Neural progenitor cell (in vitro differentiated cells): ENCODE measurements at regions not wholly inside any gene's neighbourhood (a gene's known extent, or its start where the extent isn't known, plus 50 kb on each side); places are given as distances from the start of the nearest gene placed in this dataset.

Experiments
- EZH2 ChIP-seq: fragments of 200-600 bp; sonication (generic); IDR thresholded peaks from 2 replicates; pipeline ENCODE4 v1.6.1; 2017; ENCODE audit warnings: antibody characterized with exemption, mild to moderate bottlenecking, moderate library complexity
- TF ChIP-seq, protein P1 (sequence below): fragments of 200-600 bp; sonication (generic); IDR thresholded peaks from 2 replicates; pipeline ENCODE4 v1.5.1; 2017; ENCODE audit warnings: antibody characterized with exemption, mild to moderate bottlenecking

DNA sequence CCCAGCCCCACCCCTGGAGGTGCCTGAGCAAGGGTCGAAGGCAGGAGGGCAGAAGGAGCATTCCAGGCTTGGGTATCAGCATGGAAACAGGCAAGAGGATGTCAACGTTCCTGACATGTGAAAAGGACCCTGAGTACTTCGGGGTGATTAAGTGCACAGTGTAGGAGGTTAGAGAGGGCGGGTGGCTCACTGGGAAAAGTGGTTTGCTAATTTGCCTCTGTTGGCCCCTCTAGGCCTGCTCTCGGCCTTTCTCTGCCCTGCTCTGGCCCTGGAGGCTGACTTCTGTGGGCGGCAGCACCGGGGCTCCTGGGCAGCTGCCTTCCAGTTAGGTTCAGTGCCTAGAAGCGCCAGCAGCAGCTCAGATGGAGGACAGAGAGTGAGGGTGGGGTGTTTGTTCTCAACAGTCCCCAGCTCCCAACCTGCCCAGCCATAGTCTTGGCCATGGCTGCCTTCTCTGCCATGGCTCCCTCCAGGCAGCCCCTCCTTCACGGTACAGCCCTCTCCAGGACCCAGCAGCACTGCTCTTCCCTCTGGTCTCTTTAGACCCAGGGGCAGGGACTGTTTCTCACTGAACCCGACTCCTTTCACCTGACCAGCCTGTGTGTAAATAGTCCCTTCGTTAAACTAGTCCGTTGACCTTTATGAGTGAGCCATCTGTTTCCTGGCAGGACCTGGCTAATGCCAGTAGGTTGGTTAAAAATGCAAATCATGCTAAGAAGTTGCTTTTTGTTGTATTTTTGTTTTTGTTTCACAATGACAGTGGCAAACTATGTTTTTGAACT is 107.1 kb upstream of the TPM1 start:
- TF ChIP-seq, protein P1, sequence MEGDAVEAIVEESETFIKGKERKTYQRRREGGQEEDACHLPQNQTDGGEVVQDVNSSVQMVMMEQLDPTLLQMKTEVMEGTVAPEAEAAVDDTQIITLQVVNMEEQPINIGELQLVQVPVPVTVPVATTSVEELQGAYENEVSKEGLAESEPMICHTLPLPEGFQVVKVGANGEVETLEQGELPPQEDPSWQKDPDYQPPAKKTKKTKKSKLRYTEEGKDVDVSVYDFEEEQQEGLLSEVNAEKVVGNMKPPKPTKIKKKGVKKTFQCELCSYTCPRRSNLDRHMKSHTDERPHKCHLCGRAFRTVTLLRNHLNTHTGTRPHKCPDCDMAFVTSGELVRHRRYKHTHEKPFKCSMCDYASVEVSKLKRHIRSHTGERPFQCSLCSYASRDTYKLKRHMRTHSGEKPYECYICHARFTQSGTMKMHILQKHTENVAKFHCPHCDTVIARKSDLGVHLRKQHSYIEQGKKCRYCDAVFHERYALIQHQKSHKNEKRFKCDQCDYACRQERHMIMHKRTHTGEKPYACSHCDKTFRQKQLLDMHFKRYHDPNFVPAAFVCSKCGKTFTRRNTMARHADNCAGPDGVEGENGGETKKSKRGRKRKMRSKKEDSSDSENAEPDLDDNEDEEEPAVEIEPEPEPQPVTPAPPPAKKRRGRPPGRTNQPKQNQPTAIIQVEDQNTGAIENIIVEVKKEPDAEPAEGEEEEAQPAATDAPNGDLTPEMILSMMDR, result no peak
- TF ChIP-seq EZH2, result no peak
